HCT116 (cell line): ENCODE measurements at regions not wholly inside any gene's neighbourhood (a gene's known extent, or its start where the extent isn't known, plus 50 kb on each side); places are given as distances from the start of the nearest gene placed in this dataset.

Experiments used
- ATAC-seq: fragments of 200-7000 bp; cut with Tn5 transposase; 2 replicates; pipeline ENCODE4 v1.9.1; 2020; ENCODE audit warnings: mild to moderate bottlenecking, moderate library complexity
- BruUV-seq: library from RNA; stranded (reverse); fragments of 400-500 nt; replicated peaks from 2 replicates; lab custom pipeline; 2021; lab: Mats Ljungman, UMichigan
- CTCF ChIA-PET: fragments of 300-600 bp; sonication (Branson Sonifier 250); formaldehyde crosslinking; loops from one replicate; lab custom pipeline; 2021; ENCODE audit warnings: antibody characterized with exemption; lab: Charles Lee
- POLR2A ChIA-PET: fragments of 300-600, 350-600 bp; sonication (Branson Sonifier 250); formaldehyde crosslinking; loops from one replicate; lab custom pipeline; 2021; ENCODE audit warnings: antibody characterized with exemption; lab: Charles Lee
- RAD21 ChIA-PET, 2 experiments: fragments of 300-600 bp; sonication (Branson Sonifier 250); formaldehyde crosslinking; loops; one replicate each; lab custom pipeline; 2023; ENCODE audit warnings: low total read pairs in 2 of 2; ENCODE audit not compliant: uncharacterized antibody in 2 of 2, unreplicated experiment in 2 of 2, low non-redundant PET in 1 of 2; lab: Charles Lee
- DNase-seq: peaks from one replicate; pipeline ENCODE4 v3.0.0-alpha.2; 2010; ENCODE audit warnings: low read depth, low spot score
- H2AFZ ChIP-seq: fragments of 200-600 bp; shearing (Covaris generic), sonication (generic); 2 replicates; pipeline ENCODE4 v1.6.1; 2017; ENCODE audit warnings: low read depth, mixed run types, mixed read lengths, antibody characterized with exemption, low read length; ENCODE audit not compliant: poor library complexity, severe bottlenecking
- H3K27ac ChIP-seq: 2 replicates; pipeline ENCODE4 v1.5.1; 2012; ENCODE audit warnings: low read depth, low read length
- H3K27me3 ChIP-seq: fragments of 200-600 bp; sonication (generic); 2 replicates; pipeline ENCODE4 v1.6.1; 2016; ENCODE audit warnings: mixed run types, low read length, mixed read lengths; ENCODE audit not compliant: insufficient read depth
- H3K36me3 ChIP-seq, 2 experiments: fragments of 200-500 bp in 1 of 2; fragments of 200-600 bp in 1 of 2; sonication (Bioruptor generic) in 1 of 2; sonication (generic) in 1 of 2; 2 replicates each; pipeline versions ENCODE4 v1.5.1 to v1.6.1; 2014 to 2016; ENCODE audit warnings: low read length in 2 of 2, inconsistent platforms in 1 of 2, mixed read lengths in 1 of 2, mixed run types in 1 of 2; ENCODE audit not compliant: insufficient read depth in 2 of 2, control insufficient read depth in 1 of 2
- H3K4me1 ChIP-seq, 2 experiments: fragments of 200-600 bp in 1 of 2; sonication (generic) in 1 of 2; 2 replicates each; pipeline versions ENCODE4 v1.5.1 to v1.6.1; 2012 to 2017; ENCODE audit warnings: low read length in 2 of 2, inconsistent platforms in 1 of 2, mild to moderate bottlenecking in 1 of 2, mixed read lengths in 1 of 2, mixed run types in 1 of 2, moderate library complexity in 1 of 2; ENCODE audit not compliant: insufficient read depth in 2 of 2, control insufficient read depth in 1 of 2
- H3K4me2 ChIP-seq: fragments of 200-600 bp; sonication (generic); 2 replicates; pipeline ENCODE4 v1.6.1; 2017; ENCODE audit warnings: mixed run types, low read length, mixed read lengths
- H3K4me3 ChIP-seq, 2 experiments: fragments of 200-600 bp in 1 of 2; sonication (generic) in 1 of 2; replicated peaks in 1 of 2; 2 replicates each; pipeline ENCODE4 v1.5.1; 2011 to 2016; ENCODE audit warnings: low read length in 2 of 2, control low read depth in 1 of 2, low read depth in 1 of 2, mild to moderate bottlenecking in 1 of 2, mixed read lengths in 1 of 2, mixed run types in 1 of 2
- H3K79me2 ChIP-seq: fragments of 200-600 bp; sonication (generic); 2 replicates; pipeline ENCODE4 v1.6.1; 2017; ENCODE audit warnings: mild to moderate bottlenecking, mixed run types, low read length, moderate library complexity, mixed read lengths; ENCODE audit not compliant: insufficient read depth
- H3K9ac ChIP-seq: fragments of 200-600 bp; sonication (generic); 2 replicates; pipeline ENCODE4 v1.6.1; 2016; ENCODE audit warnings: low read length, mixed read lengths
- H3K9me2 ChIP-seq: fragments of 200-600 bp; sonication (generic), shearing (Covaris generic); 2 replicates; pipeline ENCODE4 v1.6.1; 2017; ENCODE audit warnings: mixed run types, mild to moderate bottlenecking, moderate library complexity; ENCODE audit not compliant: insufficient read depth
- H3K9me3 ChIP-seq, 2 experiments: fragments of 200-500 bp in 1 of 2; fragments of 200-600 bp in 1 of 2; sonication (Bioruptor generic) in 1 of 2; sonication (generic) in 1 of 2; 2 replicates each; pipeline ENCODE4 v1.6.1; 2014 to 2017; ENCODE audit warnings: low read length in 2 of 2, mixed read lengths in 2 of 2, inconsistent platforms in 1 of 2, low read depth in 1 of 2, mild to moderate bottlenecking in 1 of 2, mixed run types in 1 of 2, moderate library complexity in 1 of 2; ENCODE audit not compliant: control insufficient read depth in 1 of 2, insufficient read depth in 1 of 2
- H4K20me1 ChIP-seq: fragments of 200-600 bp; sonication (generic), shearing (Covaris generic); 2 replicates; pipeline ENCODE4 v1.6.1; 2017; ENCODE audit warnings: mixed run types, mild to moderate bottlenecking, moderate library complexity; ENCODE audit not compliant: insufficient read depth
- CTCF ChIP-seq, 3 experiments: fragments of 200-600 bp in 1 of 3; sonication (generic) in 1 of 3; IDR thresholded peaks in 2 of 3; conservative IDR thresholded peaks in 1 of 3; 2 replicates each; pipeline ENCODE4 v1.5.1; 2012 to 2017; ENCODE audit warnings: low read depth in 2 of 3, low read length in 2 of 3, antibody characterized with exemption in 1 of 3, borderline replicate concordance in 1 of 3, control low read depth in 1 of 3, mild to moderate bottlenecking in 1 of 3, mixed read lengths in 1 of 3, mixed run types in 1 of 3, moderate library complexity in 1 of 3; ENCODE audit not compliant: insufficient read depth in 1 of 3
- RAD21 ChIP-seq: IDR thresholded peaks from 2 replicates; pipeline ENCODE4 v1.6.1; 2012; ENCODE audit warnings: low read depth, mild to moderate bottlenecking
- REST ChIP-seq: IDR thresholded peaks from 2 replicates; pipeline ENCODE4 v1.6.1; 2012; ENCODE audit warnings: low read depth
- intact Hi-C: fragments of 100-400 bp; cut with micrococcal nuclease; formaldehyde crosslinking; loops from 2 replicates; pipeline ENCODE4 v1.10.0; 2022
- TF ChIP-seq, protein P1 (sequence below): IDR thresholded peaks from 2 replicates; pipeline ENCODE4 v1.6.1; 2011; ENCODE audit warnings: mild to moderate bottlenecking, low read length, moderate library complexity; ENCODE audit not compliant: insufficient replicate concordance; ENCODE audit errors: extremely low read depth

GRCh38 chr6:85015396-85015990 is 251.1 kb upstream of the TBX18 start:
- intact Hi-C loops = loop anchor here (5.0 to 10.0 kb wide), 2 partner anchors 109 to 307 kb away; no protein-coding TSS in a partner anchor
- no peak overlapping the region for H3K9ac ChIP-seq
- BruUV-seq = no TSS peak
- H3K9me2 ChIP-seq = no peaks in the 10 kb centered on the region
- peak; percentile 99 for ATAC-seq
- no peak overlapping the region for H3K27ac ChIP-seq
- ChIA-PET POLR2A (no interaction called here), RAD21 (no interaction called here), CTCF (no interaction called here)
- no peaks in the 10 kb centered on the region for H3K79me2 ChIP-seq
- peaks cover 3% of the 10 kb centered on the region; the same call in 1 of the 2 replicates for H3K27me3 ChIP-seq
- H3K4me2 ChIP-seq = peak overlapping the region; percentile 49
- H3K4me1 ChIP-seq = peaks cover 0 to 5% of the 10 kb centered on the region in 2 experiments; a peak in 1 of 4 replicates
- H3K9me3 ChIP-seq = no peaks in the 10 kb centered on the region
- no peaks in the 10 kb centered on the region for H3K36me3 ChIP-seq
- H3K4me3 ChIP-seq = no peak overlapping the region
- peak overlapping the region; percentile 83 for H2AFZ ChIP-seq
- no peak for TF ChIP-seq REST
- peak; percentile 74 to 86 (median 80) for TF ChIP-seq CTCF (IDR thresholded peaks at IDR 0.05 in 2 of 3, conservative IDR thresholded peaks at IDR 0.05 in 1 of 3; ENCODE audit: borderline replicate concordance in 1 of 3, insufficient read depth in 1 of 3, low read depth in 2 of 3, low read length in 2 of 3)
- TF ChIP-seq RAD21 = peak; percentile 67
- TF ChIP-seq, protein P1, sequence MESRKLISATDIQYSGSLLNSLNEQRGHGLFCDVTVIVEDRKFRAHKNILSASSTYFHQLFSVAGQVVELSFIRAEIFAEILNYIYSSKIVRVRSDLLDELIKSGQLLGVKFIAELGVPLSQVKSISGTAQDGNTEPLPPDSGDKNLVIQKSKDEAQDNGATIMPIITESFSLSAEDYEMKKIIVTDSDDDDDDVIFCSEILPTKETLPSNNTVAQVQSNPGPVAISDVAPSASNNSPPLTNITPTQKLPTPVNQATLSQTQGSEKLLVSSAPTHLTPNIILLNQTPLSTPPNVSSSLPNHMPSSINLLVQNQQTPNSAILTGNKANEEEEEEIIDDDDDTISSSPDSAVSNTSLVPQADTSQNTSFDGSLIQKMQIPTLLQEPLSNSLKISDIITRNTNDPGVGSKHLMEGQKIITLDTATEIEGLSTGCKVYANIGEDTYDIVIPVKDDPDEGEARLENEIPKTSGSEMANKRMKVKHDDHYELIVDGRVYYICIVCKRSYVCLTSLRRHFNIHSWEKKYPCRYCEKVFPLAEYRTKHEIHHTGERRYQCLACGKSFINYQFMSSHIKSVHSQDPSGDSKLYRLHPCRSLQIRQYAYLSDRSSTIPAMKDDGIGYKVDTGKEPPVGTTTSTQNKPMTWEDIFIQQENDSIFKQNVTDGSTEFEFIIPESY = no peak
- H4K20me1 ChIP-seq = no peaks in the 10 kb centered on the region
- DNase-seq = peak; percentile 63
